ENCODE measurements at regions not wholly inside any gene's neighbourhood (a gene's known extent, or its start where the extent isn't known, plus 50 kb on each side); places are given as distances from the start of the nearest gene placed in this dataset.

- H3K27ac Mint-ChIP-seq: no peak overlapping the region
- H2AFZ ChIP-seq (ENCODE audit: insufficient read depth, low read depth, low read length, poor library complexity, severe bottlenecking): no peak overlapping the region
- no peak for TF ChIP-seq CTCF (IDR thresholded peaks at IDR 0.05)
- H4K20me1 ChIP-seq (ENCODE audit: insufficient read depth, low read length): no peaks in the 10 kb centered on the region
- H3K4me2 ChIP-seq (replicated peaks; ENCODE audit: extremely low read depth, low read length, poor library complexity, severe bottlenecking): no peak overlapping the region
- no CpG with 5 or more reads among the region's 1 CpG for WGBS (ENCODE audit: insufficient coverage)
- no peaks in the 10 kb centered on the region for H3K4me1 ChIP-seq (ENCODE audit: control insufficient read depth in 1 of 2, insufficient read depth in 2 of 2, low read length in 2 of 2)
- no peaks in the 10 kb centered on the region for H3K4me1 Mint-ChIP-seq
- intact Hi-C loops (cut with micrococcal nuclease): no loop called here
- no peaks in the 10 kb centered on the region for H3K79me2 ChIP-seq (ENCODE audit: insufficient read depth, low read length)
- H3K4me3 Mint-ChIP-seq: no peak overlapping the region
- H3K36me3 Mint-ChIP-seq: no peaks in the 10 kb centered on the region
- peaks cover 0 to 10% (median 2%) of the 10 kb centered on the region in 7 donors for H3K9me3 Mint-ChIP-seq
- no peak for DNase-seq
- H3K36me3 ChIP-seq (replicated peaks in 1 of 2; ENCODE audit: control insufficient read depth in 1 of 2, insufficient read depth in 2 of 2, low read length in 2 of 2): no peaks in the 10 kb centered on the region
- no peaks in the 10 kb centered on the region for H3K27me3 ChIP-seq (ENCODE audit: control insufficient read depth in 2 of 2, insufficient read depth in 2 of 2, low read length in 2 of 2)
- H3K9ac ChIP-seq (ENCODE audit: insufficient read depth, low read length, poor library complexity, severe bottlenecking): no peak overlapping the region
- no peaks in the 10 kb centered on the region for H3K27me3 Mint-ChIP-seq (ENCODE audit: low read depth in 3 of 3)
- H3K9me3 ChIP-seq (replicated peaks in 1 of 2; ENCODE audit: control insufficient read depth in 1 of 2, insufficient read depth in 1 of 2, low read length in 2 of 2): peaks cover 0 to 5% of the 10 kb centered on the region in 2 donors
- H3K27ac ChIP-seq (ENCODE audit: low read depth in 1 of 2, low read length in 2 of 2): no peak overlapping the region
- no peak overlapping the region for H3K4me3 ChIP-seq (replicated peaks in 1 of 3; ENCODE audit: low read depth in 2 of 3, low read length in 3 of 3)
Measured at GRCh38 chr21:27837936-27838335, 871.0 kb upstream of the ADAMTS5 start.

- DNase-seq: no peak
- H2AFZ ChIP-seq (ENCODE audit: insufficient read depth, low read depth, low read length, poor library complexity, severe bottlenecking): no peak overlapping the region
- no peaks in the 10 kb centered on the region for H3K27me3 ChIP-seq (ENCODE audit: control insufficient read depth in 2 of 2, insufficient read depth in 2 of 2, low read length in 2 of 2)
- Mint-ChIP-seq H3K4me1 (no peaks in the 10 kb centered on the region), H3K27ac (no peak overlapping the region), H3K27me3 (ENCODE audit: low read depth in 3 of 3) (no peaks in the 10 kb centered on the region), H3K36me3 (no peaks in the 10 kb centered on the region), H3K9me3 (peaks cover 0 to 10% (median 4%) of the 10 kb centered on the region in 7 donors), H3K4me3 (no peak overlapping the region)
- no peak overlapping the region for H3K4me3 ChIP-seq (replicated peaks in 1 of 3; ENCODE audit: low read depth in 2 of 3, low read length in 3 of 3)
- no peaks in the 10 kb centered on the region for H3K36me3 ChIP-seq (replicated peaks in 1 of 2; ENCODE audit: control insufficient read depth in 1 of 2, insufficient read depth in 2 of 2, low read length in 2 of 2)
- peaks cover 0 to 5% of the 10 kb centered on the region in 2 donors for H3K9me3 ChIP-seq (replicated peaks in 1 of 2; ENCODE audit: control insufficient read depth in 1 of 2, insufficient read depth in 1 of 2, low read length in 2 of 2)
- no peaks in the 10 kb centered on the region for H4K20me1 ChIP-seq (ENCODE audit: insufficient read depth, low read length)
- no peaks in the 10 kb centered on the region for H3K4me1 ChIP-seq (ENCODE audit: control insufficient read depth in 1 of 2, insufficient read depth in 2 of 2, low read length in 2 of 2)
- no peaks in the 10 kb centered on the region for H3K79me2 ChIP-seq (ENCODE audit: insufficient read depth, low read length)
- no peak overlapping the region for H3K4me2 ChIP-seq (replicated peaks; ENCODE audit: extremely low read depth, low read length, poor library complexity, severe bottlenecking)
- no CpG with 5 or more reads among the region's 3 CpGs for WGBS (ENCODE audit: insufficient coverage)
- intact Hi-C loops (cut with micrococcal nuclease): no loop called here
- no peak overlapping the region for H3K9ac ChIP-seq (ENCODE audit: insufficient read depth, low read length, poor library complexity, severe bottlenecking)
- no peak overlapping the region for H3K27ac ChIP-seq (ENCODE audit: low read depth in 1 of 2, low read length in 2 of 2)
- TF ChIP-seq CTCF (IDR thresholded peaks at IDR 0.05): no peak
Measured at GRCh38 chr21:27833298-27833697, 866.4 kb upstream of the ADAMTS5 start.
